ENCODE measurements at regions not wholly inside any gene's neighbourhood (a gene's known extent, or its start where the extent isn't known, plus 50 kb on each side); places are given as distances from the start of the nearest gene placed in this dataset.

DNA sequence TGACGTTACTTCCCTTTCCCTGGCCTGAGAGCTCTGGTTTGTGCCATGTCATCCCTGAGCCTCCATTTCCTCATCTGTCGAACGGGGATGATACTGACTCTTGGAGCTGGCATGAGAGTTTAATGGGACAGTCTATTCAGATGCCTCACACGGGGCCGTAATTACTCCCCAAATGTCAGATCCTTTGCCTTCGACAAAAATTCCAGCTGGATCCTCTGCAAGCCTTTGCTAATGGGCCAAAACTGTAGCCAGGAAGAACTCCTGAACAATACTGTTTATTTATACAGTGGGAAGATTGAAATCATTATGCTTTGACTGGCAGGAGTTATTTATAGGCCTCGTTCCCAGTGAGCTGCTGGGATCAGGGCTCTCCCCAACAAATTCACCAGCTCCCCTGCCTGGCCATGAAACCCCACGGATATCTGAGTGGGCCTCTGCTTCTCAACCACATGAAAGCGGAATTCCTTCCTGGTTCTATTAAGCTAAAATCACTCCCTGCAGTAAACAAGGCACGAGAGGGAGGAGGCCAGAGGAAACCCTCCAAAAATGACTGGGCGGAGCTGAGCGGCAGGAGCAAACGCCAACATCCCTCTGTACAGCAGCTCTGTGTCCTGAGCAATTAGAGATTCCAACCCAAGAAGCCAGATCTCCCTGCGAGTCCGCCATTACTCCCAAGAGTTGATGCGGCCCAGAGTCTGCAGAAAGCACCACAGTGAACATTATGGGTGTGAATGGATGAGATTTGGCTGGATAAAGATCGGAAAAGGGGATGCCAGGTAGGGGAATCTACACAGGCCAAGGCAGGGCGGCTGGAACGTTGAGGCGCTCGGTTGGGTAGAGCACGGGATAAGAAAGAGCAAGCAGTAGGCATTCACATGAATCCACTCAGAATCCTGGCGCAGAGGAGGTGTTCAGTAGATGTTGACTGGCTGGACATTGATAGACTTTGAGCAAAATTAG lies 326.1 kb downstream of the BCL11B start:
- TF ChIP-seq POLR2A (IDR thresholded peaks at IDR 0.05; ENCODE audit: low read depth, low read length): no peak
- DNase-seq (ENCODE audit: insufficient read length, low spot score) (no peak), FAIRE-seq (no peak)

GRCh38 chr14:98946940-98947339 lies 325.1 kb downstream of the BCL11B start:
- TF ChIP-seq POLR2A (IDR thresholded peaks at IDR 0.05; ENCODE audit: low read depth, low read length): no peak
- DNase-seq (ENCODE audit: insufficient read length, low spot score): no peak
- no peak for FAIRE-seq

- no peak for TF ChIP-seq POLR2A (IDR thresholded peaks at IDR 0.05; ENCODE audit: low read depth, low read length)
- FAIRE-seq: no peak
- no peak for DNase-seq (ENCODE audit: insufficient read length, low spot score)
These were observed 323.9 kb downstream of the BCL11B start for GRCh38 chr14:98947911-98948595.

DNA sequence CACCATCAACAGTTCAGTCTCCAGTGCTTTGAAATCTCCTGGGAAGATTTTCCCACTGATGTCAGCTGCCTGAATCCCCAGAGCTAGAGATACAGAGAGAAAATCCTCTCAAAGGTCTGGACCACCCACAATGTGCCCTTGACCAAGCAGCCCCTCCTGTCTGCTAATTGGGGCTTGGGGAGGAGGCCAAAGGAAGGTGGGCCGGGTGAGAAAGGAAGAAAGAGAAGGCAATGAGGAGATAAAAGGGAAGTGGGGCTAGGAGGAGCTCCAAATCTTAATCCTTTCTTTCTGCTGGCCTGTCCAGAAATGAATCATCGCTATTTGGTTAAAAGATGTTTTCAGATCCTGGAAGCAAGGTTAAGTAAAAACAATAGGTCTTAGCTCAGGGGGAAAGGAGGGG lies 322.9 kb downstream of the BCL11B start:
- TF ChIP-seq POLR2A (IDR thresholded peaks at IDR 0.05; ENCODE audit: low read depth, low read length): no peak
- FAIRE-seq: no peak
- DNase-seq (ENCODE audit: insufficient read length, low spot score): no peak

DNA sequence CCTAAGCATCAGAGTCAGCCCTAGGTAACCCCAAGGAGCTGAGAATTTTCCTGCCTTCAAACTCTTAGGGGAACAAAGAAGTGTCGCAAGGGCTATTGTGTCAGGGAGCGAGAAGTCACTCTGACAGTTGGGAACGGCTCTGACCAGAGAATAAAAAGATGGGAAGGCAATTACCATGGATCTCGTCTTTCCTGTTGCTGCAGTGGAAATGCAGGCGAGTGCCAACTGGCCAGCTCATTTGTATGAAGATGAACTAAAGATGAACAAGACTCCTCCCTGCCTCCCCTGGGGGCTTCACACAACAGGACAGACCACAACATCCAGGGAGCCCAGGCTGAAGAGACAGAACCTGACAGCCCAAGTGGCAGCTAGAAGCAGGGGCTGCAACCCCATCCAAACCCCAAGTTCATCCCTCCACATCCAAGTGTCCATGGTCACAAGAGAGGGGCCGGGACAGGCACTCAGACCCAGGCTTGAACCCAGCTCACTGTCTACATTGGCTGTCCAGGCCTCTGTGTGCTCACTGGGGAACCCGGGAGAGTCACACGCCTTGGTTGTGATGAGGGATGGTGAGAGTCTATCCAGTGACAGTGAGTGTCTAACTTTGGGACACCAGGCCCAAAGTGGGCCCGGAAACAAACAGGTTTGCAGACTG lies 322.4 kb downstream of the BCL11B start:
- FAIRE-seq: no peak
- no peak for TF ChIP-seq POLR2A (IDR thresholded peaks at IDR 0.05; ENCODE audit: low read depth, low read length)

GRCh38 chr14:98950353-98950895 lies 321.6 kb downstream of the BCL11B start:
- no peak for DNase-seq (ENCODE audit: insufficient read length, low spot score)
- FAIRE-seq: no peak
- no peak for TF ChIP-seq POLR2A (IDR thresholded peaks at IDR 0.05; ENCODE audit: low read depth, low read length)

More for the DNA sequence above, 322.4 kb downstream of the BCL11B start:
- DNase-seq (ENCODE audit: insufficient read length, low spot score): no peak

- FAIRE-seq: no peak
- no peak for DNase-seq (ENCODE audit: insufficient read length, low spot score)
- no peak for TF ChIP-seq POLR2A (IDR thresholded peaks at IDR 0.05; ENCODE audit: low read depth, low read length)
These were observed 321.0 kb downstream of the BCL11B start for GRCh38 chr14:98951031-98951430.

GRCh38 chr14:98951521-98952152 lies 320.4 kb downstream of the BCL11B start:
- DNase-seq (ENCODE audit: insufficient read length, low spot score) (no peak), FAIRE-seq (no peak)
- no peak for TF ChIP-seq POLR2A (IDR thresholded peaks at IDR 0.05; ENCODE audit: low read depth, low read length)

DNA sequence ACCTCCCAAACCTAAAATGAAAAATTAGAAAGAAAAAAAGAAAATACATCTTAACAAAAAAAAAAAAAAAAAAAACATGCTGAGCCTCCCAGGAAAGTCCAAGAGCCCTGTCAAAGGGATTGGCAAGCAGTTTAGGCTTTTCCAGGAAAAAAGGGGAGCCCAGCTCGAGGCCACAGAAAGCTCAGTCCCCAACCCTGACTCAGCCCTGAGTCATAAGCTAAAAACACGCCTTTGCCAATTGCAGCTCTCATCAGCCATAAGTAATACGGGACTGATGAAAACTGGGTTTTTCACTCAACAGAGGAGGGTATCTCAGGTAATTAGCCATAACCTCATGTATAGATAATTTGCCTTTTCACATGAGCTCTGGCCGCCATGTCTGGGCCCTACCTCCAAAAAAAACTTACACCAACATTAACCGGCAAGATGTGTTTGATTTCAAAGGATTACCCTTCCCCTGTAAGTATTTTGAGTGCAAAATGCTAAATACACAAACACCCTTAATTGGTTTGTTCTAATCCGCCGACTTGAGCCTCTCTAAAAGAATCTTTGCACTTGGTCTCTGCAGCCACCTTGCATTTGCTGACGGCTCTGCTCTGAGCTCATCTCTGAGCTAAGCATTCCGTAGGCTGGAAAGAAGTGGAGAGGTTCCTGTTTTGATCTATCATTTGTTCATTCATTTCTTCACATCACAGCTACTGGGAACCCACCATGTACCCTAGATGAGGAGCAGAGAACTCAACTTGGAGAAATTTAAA lies 319.2 kb downstream of the BCL11B start:
- FAIRE-seq: peak; percentile 71
- TF ChIP-seq POLR2A (IDR thresholded peaks at IDR 0.05; ENCODE audit: low read depth, low read length): no peak

GRCh38 chr14:98953551-98954348 lies 318.2 kb downstream of the BCL11B start:
- TF ChIP-seq POLR2A (IDR thresholded peaks at IDR 0.05; ENCODE audit: low read depth, low read length): no peak
- DNase-seq (ENCODE audit: insufficient read length, low spot score): no peak
- FAIRE-seq: no peak

More for the DNA sequence above, 319.2 kb downstream of the BCL11B start:
- peak; percentile 58 for DNase-seq (ENCODE audit: insufficient read length, low spot score)

GRCh38 chr14:98954349-98955000 lies 317.5 kb downstream of the BCL11B start:
- DNase-seq (ENCODE audit: insufficient read length, low spot score): no peak
- FAIRE-seq: no peak
- no peak for TF ChIP-seq POLR2A (IDR thresholded peaks at IDR 0.05; ENCODE audit: low read depth, low read length)

All from H54 (cell line).